Retinal pigment epithelial cell (primary cell): ENCODE measurements at regions not wholly inside any gene's neighbourhood (a gene's known extent, or its start where the extent isn't known, plus 50 kb on each side); places are given as distances from the start of the nearest gene placed in this dataset.

ENCODE experiments used
- DNase-seq: peaks from one replicate; pipeline ENCODE4 v3.0.0-alpha.2; 2010; ENCODE audit warnings: low read depth
- H3K4me3 ChIP-seq: 2 replicates; pipeline ENCODE4 v1.5.1; 2011; ENCODE audit warnings: mild to moderate bottlenecking, low read length, control low read depth, moderate library complexity
- CTCF ChIP-seq: conservative IDR thresholded peaks from 2 replicates; pipeline ENCODE4 v1.5.1; 2011; ENCODE audit warnings: low read depth, low read length, control low read depth, inconsistent platforms

- no peak for TF ChIP-seq CTCF
These were observed 51.7 kb upstream of the ATXN1 start for GRCh38 chr6:16812993-16813392.

GRCh38 chr6:16811277-16811979 lies 50.2 kb upstream of the ATXN1 start:
- TF ChIP-seq CTCF, result no peak
- H3K4me3 ChIP-seq, result no peak overlapping the region
- DNase-seq, result no peak

More at GRCh38 chr6:16812993-16813392, 51.7 kb upstream of the ATXN1 start:
- DNase-seq, result no peak
- no peak overlapping the region for H3K4me3 ChIP-seq
